K562 (cell line): ENCODE measurements at regions not wholly inside any gene's neighbourhood (a gene's known extent, or its start where the extent isn't known, plus 50 kb on each side); places are given as distances from the start of the nearest gene placed in this dataset.

Source experiments
- ATAC-seq: fragments of 200-7000 bp; cut with Tn5 transposase; 3 replicates; pipeline ENCODE4 v1.9.1; 2020; ENCODE audit warnings: moderate library complexity
- BruUV-seq: library from RNA; stranded (reverse); fragments of 400-500 nt; replicated peaks from 2 replicates; lab custom pipeline; 2021; lab: Mats Ljungman, UMichigan
- CTCF ChIA-PET: fragments of 300-600 bp; formaldehyde crosslinking; extraction: SDS; loops from one replicate; lab custom pipeline; 2021; ENCODE audit warnings: low intra/inter-chr PET ratio; lab: Yijun Ruan, JAX
- POLR2A ChIA-PET: fragments of 300-600, 350-650 bp; sonication (Branson Sonifier 250); formaldehyde crosslinking; extraction: SDS; loops from one replicate; lab custom pipeline; 2021; ENCODE audit warnings: antibody characterized with exemption, inconsistent platforms; lab: Yijun Ruan, JAX
- DNase-seq, 4 experiments: peaks; one replicate each; pipeline versions ENCODE4 v3.0.0 to v3.0.0-alpha.2; 2011 to 2018; ENCODE audit warnings: low spot score in 3 of 4, mixed read lengths in 3 of 4; ENCODE audit errors: extremely low read depth in 1 of 4
- FAIRE-seq: peaks from 2 replicates; lab custom pipeline; 2011; peaks lifted over from hg19 to GRCh38; lab: Jason Lieb, UNC
- H2AFZ ChIP-seq: 2 replicates; pipeline ENCODE4 v1.6.0; 2011; ENCODE audit warnings: low read depth, low read length, control low read depth, inconsistent platforms
- H3K27ac ChIP-seq: fragments of 200-600 bp; 3 replicates; pipeline ENCODE4 v1.8.0; 2011; ENCODE audit warnings: low read depth, mild to moderate bottlenecking, control low read depth, inconsistent platforms, low read length, moderate library complexity, mixed read lengths; ENCODE audit errors: extremely low read depth
- H3K27me3 ChIP-seq, 2 experiments: fragments of 300-600 bp in 1 of 2; 2 replicates in 1 of 2; 3 replicates in 1 of 2; pipeline versions ENCODE4 v1.6.0 to v1.8.0; 2011; ENCODE audit warnings: inconsistent platforms in 2 of 2, low read length in 2 of 2, mild to moderate bottlenecking in 1 of 2, mixed read lengths in 1 of 2, moderate library complexity in 1 of 2; ENCODE audit not compliant: control insufficient read depth in 2 of 2, insufficient read depth in 2 of 2
- H3K36me3 ChIP-seq: fragments of 300-600 bp; 3 replicates; pipeline ENCODE4 v1.8.0; 2011; ENCODE audit warnings: mild to moderate bottlenecking, low read length, inconsistent platforms; ENCODE audit not compliant: control insufficient read depth, insufficient read depth
- H3K4me1 ChIP-seq, 2 experiments: fragments of 200-600 bp in 1 of 2; replicated peaks in 1 of 2; 2 replicates in 1 of 2; 3 replicates in 1 of 2; pipeline versions ENCODE4 v1.5.1 to v1.8.0; 2011; ENCODE audit warnings: inconsistent platforms in 2 of 2, low read length in 2 of 2, mild to moderate bottlenecking in 1 of 2, mixed read lengths in 1 of 2, moderate library complexity in 1 of 2; ENCODE audit not compliant: control insufficient read depth in 2 of 2, insufficient read depth in 2 of 2
- H3K4me2 ChIP-seq: 2 replicates; pipeline ENCODE4 v1.6.1; 2011; ENCODE audit warnings: low read length, control low read depth, inconsistent platforms, mixed read lengths; ENCODE audit not compliant: insufficient read depth
- H3K4me3 ChIP-seq: fragments of 200-600 bp; sonication (generic), shearing (Covaris generic); 2 replicates; pipeline ENCODE4 v1.5.1; 2016; ENCODE audit warnings: control low read depth, inconsistent platforms
- H3K79me2 ChIP-seq: fragments of 200-600 bp; 3 replicates; pipeline ENCODE4 v1.8.0; 2011; ENCODE audit warnings: low read length, inconsistent platforms; ENCODE audit not compliant: control insufficient read depth, insufficient read depth
- H3K9ac ChIP-seq, 2 experiments: 2 replicates each; pipeline versions ENCODE4 v1.6.0 to v1.6.1; 2011; ENCODE audit warnings: low read depth in 2 of 2, low read length in 2 of 2, control low read depth in 1 of 2, inconsistent platforms in 1 of 2, mild to moderate bottlenecking in 1 of 2, mixed read lengths in 1 of 2; ENCODE audit not compliant: insufficient read depth in 1 of 2
- H3K9me1 ChIP-seq: one replicate; pipeline ENCODE4 v1.6.0; 2011; ENCODE audit warnings: inconsistent platforms, mild to moderate bottlenecking, low read length, moderate library complexity; ENCODE audit not compliant: control insufficient read depth, insufficient read depth
- H3K9me3 ChIP-seq: replicated peaks from 2 replicates; pipeline ENCODE4 v1.5.1; 2011; ENCODE audit warnings: low read depth, low read length, inconsistent platforms; ENCODE audit not compliant: control insufficient read depth, insufficient read depth
- H4K20me1 ChIP-seq: replicated peaks from 2 replicates; pipeline ENCODE4 v1.6.1; 2011; ENCODE audit warnings: low read length, inconsistent platforms, mixed read lengths; ENCODE audit not compliant: control insufficient read depth, insufficient read depth
- CEBPB ChIP-seq: fragments of 450-650 bp; IDR thresholded peaks from 2 replicates; pipeline ENCODE4 v1.6.1; 2016; ENCODE audit warnings: missing genetic modification characterization, missing compliant biosample characterization
- CSDE1 ChIP-seq, 2 experiments: fragments of 450-650 bp; IDR thresholded peaks; 2 replicates each; pipeline ENCODE4 v1.6.1; 2016; ENCODE audit warnings: mild to moderate bottlenecking in 1 of 2
- EHMT2 ChIP-seq: fragments of 450-650 bp; IDR thresholded peaks from 2 replicates; pipeline ENCODE4 v1.6.1; 2018; ENCODE audit warnings: antibody characterized with exemption
- MEF2D ChIP-seq: conservative IDR thresholded peaks from 2 replicates; pipeline ENCODE4 v1.6.1; 2016; ENCODE audit warnings: low read depth, missing genetic modification characterization, missing compliant biosample characterization
- RBFOX2 ChIP-seq: fragments of 200-400 bp; formaldehyde crosslinking; IDR thresholded peaks from 2 replicates; pipeline ENCODE4 v1.6.1; 2017; ENCODE audit warnings: low read depth, mild to moderate bottlenecking, low read length, moderate library complexity
- RBM14 ChIP-seq: fragments of 200-400 bp; formaldehyde crosslinking; IDR thresholded peaks from 2 replicates; pipeline ENCODE4 v1.6.1; 2018; ENCODE audit warnings: low read depth, mild to moderate bottlenecking, low read length, moderate library complexity, borderline replicate concordance; ENCODE audit not compliant: insufficient read depth
- ZBTB40 ChIP-seq, 2 experiments: fragments of 450-650 bp in 1 of 2; sonication (generic) in 1 of 2; formaldehyde crosslinking in 1 of 2; IDR thresholded peaks; 2 replicates each; pipeline versions ENCODE4 v1.7.1 to v1.9.0; 2016 to 2022; ENCODE audit warnings: inconsistent platforms in 1 of 2, mild to moderate bottlenecking in 1 of 2, missing genetic modification reagents in 1 of 2
- ZNF830 ChIP-seq: fragments of 250-450 bp; sonication (Bioruptor Pico); IDR thresholded peaks from 2 replicates; pipeline ENCODE4 v1.5.0; 2021; ENCODE audit warnings: mild to moderate bottlenecking
- WGBS: fragments of 100-300 bp; shearing (Covaris generic); methylation state at CpG from one replicate; pipeline ENCODE4 v1.1.6; 2016; ENCODE audit warnings: low coverage, mixed read lengths; ENCODE audit not compliant: insufficient coverage; ENCODE audit errors: missing lambda C conversion rate; 5-methylcytosine and 5-hydroxymethylcytosine counted together
- in situ Hi-C: fragments of 300-500 bp; cut with MboI; formaldehyde crosslinking; loops from 4 replicates; pipeline ENCODE4 v1.15.0; 2018; ENCODE audit warnings: inconsistent platforms, mixed read lengths
- intact Hi-C: fragments of 100-400 bp; cut with micrococcal nuclease; formaldehyde crosslinking; loops from 2 replicates; pipeline ENCODE4 v1.14.2; 2022

GRCh38 chr13:58795715-58796114, 1164.2 kb downstream of the PCDH17 start:
- intact Hi-C loops (no loop called here), in situ Hi-C loops (no loop called here)
- ATAC-seq = no peak
- H3K27ac ChIP-seq = no peak overlapping the region
- no peak overlapping the region for H3K4me3 ChIP-seq
- no peak for TF ChIP-seq ZNF830 (CRISPR knock-in tag)
- no peak for TF ChIP-seq RBFOX2
- no peaks in the 10 kb centered on the region for H3K36me3 ChIP-seq
- no peak overlapping the region for H3K9ac ChIP-seq
- no peak overlapping the region for H2AFZ ChIP-seq
- ChIA-PET POLR2A (no interaction called here), CTCF (no interaction called here)
- H3K4me1 ChIP-seq = no peaks in the 10 kb centered on the region
- DNase-seq = no peak
- no peaks in the 10 kb centered on the region for H4K20me1 ChIP-seq
- H3K27me3 ChIP-seq = no peaks in the 10 kb centered on the region
- no peak overlapping the region for H3K4me2 ChIP-seq
- BruUV-seq = no TSS peak
- 0% methylated on average over 2 of the region's 2 CpGs for WGBS
- FAIRE-seq = no peak
- no peaks in the 10 kb centered on the region for H3K79me2 ChIP-seq
- no peaks in the 10 kb centered on the region for H3K9me1 ChIP-seq
- H3K9me3 ChIP-seq = no peaks in the 10 kb centered on the region

GRCh38 chr13:58804832-58805231, 1173.3 kb downstream of the PCDH17 start:
- ATAC-seq = no peak
- intact Hi-C loops (no loop called here), in situ Hi-C loops (no loop called here)
- H3K27me3 ChIP-seq = no peaks in the 10 kb centered on the region
- H3K4me3 ChIP-seq = no peak overlapping the region
- ChIA-PET CTCF (no interaction called here), POLR2A (no interaction called here)
- no peaks in the 10 kb centered on the region for H3K36me3 ChIP-seq
- no peak for FAIRE-seq
- no peaks in the 10 kb centered on the region for H4K20me1 ChIP-seq
- no peaks in the 10 kb centered on the region for H3K4me1 ChIP-seq
- no peak overlapping the region for H3K4me2 ChIP-seq
- no peak overlapping the region for H3K9ac ChIP-seq
- no TSS peak for BruUV-seq
- H3K9me1 ChIP-seq = no peaks in the 10 kb centered on the region
- H3K9me3 ChIP-seq = no peaks in the 10 kb centered on the region
- DNase-seq = no peak
- H3K27ac ChIP-seq = no peak overlapping the region
- no peak overlapping the region for H2AFZ ChIP-seq
- no peaks in the 10 kb centered on the region for H3K79me2 ChIP-seq
- TF ChIP-seq MEF2D (tag) = no peak
- no peak for TF ChIP-seq CSDE1 (IDR thresholded peaks at IDR 0.05)
- no peak for TF ChIP-seq EHMT2
- no peak for TF ChIP-seq ZNF830 (CRISPR knock-in tag)
- no peak for TF ChIP-seq CEBPB
- no peak for TF ChIP-seq ZBTB40 (IDR thresholded peaks at IDR 0.05)
- no peak for TF ChIP-seq ZBTB40 (CRISPR knock-in tag; IDR thresholded peaks at IDR 0.05)
- no peak for TF ChIP-seq RBM14
